ENCODE measurements at regions not wholly inside any gene's neighbourhood (a gene's known extent, or its start where the extent isn't known, plus 50 kb on each side); places are given as distances from the start of the nearest gene placed in this dataset.

DNA sequence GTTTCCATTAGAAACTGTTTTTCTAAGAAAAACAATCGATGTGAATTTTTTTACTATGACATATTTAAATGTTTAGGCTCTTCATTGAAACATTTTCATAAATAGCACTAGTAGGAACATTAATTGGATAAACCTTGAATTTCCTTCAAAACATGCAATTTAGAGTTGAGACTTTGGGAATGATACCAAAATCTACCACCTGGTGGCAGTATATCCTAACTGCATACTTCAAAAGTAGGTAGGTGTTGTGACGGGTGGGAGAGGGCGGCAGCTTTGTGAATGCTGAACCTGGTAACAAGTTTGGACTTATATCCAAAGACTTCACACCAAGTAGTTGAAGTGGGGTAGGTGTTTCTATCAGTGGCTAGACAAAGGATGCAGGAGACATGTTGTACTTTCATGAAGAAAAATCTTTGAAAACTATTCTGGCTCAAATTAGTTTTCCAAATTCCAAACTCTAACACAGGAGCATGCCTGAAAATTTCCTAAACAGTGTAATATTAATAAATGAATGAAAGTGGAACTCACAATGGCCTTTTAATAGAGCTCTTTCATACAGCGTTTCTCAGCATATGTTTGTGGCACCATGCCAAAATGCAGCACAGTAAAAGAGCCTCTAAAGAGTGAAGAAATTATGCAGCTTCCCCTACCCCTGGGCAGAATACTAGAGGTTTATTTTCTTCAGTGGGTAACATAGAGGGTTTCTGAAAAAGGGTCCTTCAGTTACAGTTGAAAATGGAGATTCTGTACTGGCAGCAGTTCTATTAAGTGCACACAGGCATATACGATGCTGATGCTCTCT is 201.0 kb upstream of the TPK1 start:
- no peaks in the 10 kb centered on the region for H3K4me1 Mint-ChIP-seq (ENCODE audit: low read depth)
- H3K9me3 Mint-ChIP-seq, result peaks cover 24% of the 10 kb centered on the region
- DNase-seq, result peak; percentile 8
- no peaks in the 10 kb centered on the region; the same call in 1 of the 2 replicates for H3K27me3 Mint-ChIP-seq (ENCODE audit: insufficient read depth)
- H3K4me3 Mint-ChIP-seq, result no peak overlapping the region
- TF ChIP-seq, protein P1, sequence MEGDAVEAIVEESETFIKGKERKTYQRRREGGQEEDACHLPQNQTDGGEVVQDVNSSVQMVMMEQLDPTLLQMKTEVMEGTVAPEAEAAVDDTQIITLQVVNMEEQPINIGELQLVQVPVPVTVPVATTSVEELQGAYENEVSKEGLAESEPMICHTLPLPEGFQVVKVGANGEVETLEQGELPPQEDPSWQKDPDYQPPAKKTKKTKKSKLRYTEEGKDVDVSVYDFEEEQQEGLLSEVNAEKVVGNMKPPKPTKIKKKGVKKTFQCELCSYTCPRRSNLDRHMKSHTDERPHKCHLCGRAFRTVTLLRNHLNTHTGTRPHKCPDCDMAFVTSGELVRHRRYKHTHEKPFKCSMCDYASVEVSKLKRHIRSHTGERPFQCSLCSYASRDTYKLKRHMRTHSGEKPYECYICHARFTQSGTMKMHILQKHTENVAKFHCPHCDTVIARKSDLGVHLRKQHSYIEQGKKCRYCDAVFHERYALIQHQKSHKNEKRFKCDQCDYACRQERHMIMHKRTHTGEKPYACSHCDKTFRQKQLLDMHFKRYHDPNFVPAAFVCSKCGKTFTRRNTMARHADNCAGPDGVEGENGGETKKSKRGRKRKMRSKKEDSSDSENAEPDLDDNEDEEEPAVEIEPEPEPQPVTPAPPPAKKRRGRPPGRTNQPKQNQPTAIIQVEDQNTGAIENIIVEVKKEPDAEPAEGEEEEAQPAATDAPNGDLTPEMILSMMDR (IDR thresholded peaks at IDR 0.05), result peak; percentile 86
- no peak overlapping the region for H3K27ac Mint-ChIP-seq
- H3K36me3 Mint-ChIP-seq (ENCODE audit: low read depth), result no peaks in the 10 kb centered on the region

GRCh38 chr7:145031162-145031561 is 195.3 kb upstream of the TPK1 start:
- no peak for DNase-seq
- no peak overlapping the region for H3K27ac Mint-ChIP-seq
- H3K4me1 Mint-ChIP-seq (ENCODE audit: low read depth), result no peaks in the 10 kb centered on the region
- H3K27me3 Mint-ChIP-seq (ENCODE audit: insufficient read depth), result no peaks in the 10 kb centered on the region
- TF ChIP-seq, protein P1 (IDR thresholded peaks at IDR 0.05), result no peak
- H3K9me3 Mint-ChIP-seq, result peaks cover 16% of the 10 kb centered on the region
- H3K4me3 Mint-ChIP-seq, result no peak overlapping the region
- no peaks in the 10 kb centered on the region for H3K36me3 Mint-ChIP-seq (ENCODE audit: low read depth)

DNA sequence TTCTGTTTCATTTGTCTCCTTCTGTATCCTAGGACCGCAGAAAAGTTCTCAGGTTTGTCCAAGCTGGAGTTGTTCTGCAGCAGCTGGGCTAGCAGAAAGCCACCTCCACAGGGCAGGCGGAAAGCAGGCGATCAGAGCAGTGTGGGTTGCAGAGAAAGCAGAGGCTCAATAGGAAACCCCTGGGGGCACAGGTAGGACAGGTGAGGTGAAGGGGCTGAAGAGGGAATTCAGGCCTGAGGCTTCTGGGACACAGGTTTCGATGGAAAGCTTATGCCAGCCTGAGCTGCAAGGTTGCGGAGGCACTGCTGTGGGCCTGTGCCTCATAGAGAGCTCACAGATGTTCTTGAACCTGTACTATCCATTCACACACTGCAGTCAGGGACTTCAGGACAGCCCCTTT is 194.9 kb upstream of the TPK1 start:
- no peak for DNase-seq
- Mint-ChIP-seq H3K4me3 (no peak overlapping the region), H3K4me1 (ENCODE audit: low read depth) (no peaks in the 10 kb centered on the region), H3K9me3 (peaks cover 16% of the 10 kb centered on the region), H3K27me3 (ENCODE audit: insufficient read depth) (no peaks in the 10 kb centered on the region), H3K36me3 (ENCODE audit: low read depth) (no peaks in the 10 kb centered on the region), H3K27ac (no peak overlapping the region)
- TF ChIP-seq, protein P1 (IDR thresholded peaks at IDR 0.05), result no peak

DNA sequence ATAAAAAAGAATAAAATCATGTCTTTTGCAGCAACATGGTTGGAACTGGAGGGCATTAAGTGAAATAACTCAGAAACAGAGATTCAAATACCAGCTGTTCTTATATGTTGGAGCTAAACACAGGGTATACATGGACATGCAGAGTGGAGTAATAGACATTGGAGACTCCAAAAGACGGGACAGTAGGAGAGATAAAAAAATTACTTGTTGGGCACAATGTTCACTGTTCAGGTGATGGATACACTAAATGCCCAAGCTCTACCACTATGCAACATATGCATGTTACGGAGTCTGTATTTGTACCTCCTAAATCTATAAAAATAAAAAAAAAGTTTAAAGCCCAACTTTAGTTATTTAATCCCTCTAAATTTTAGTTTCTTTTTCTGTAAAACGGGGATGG is 184.6 kb upstream of the TPK1 start:
- Mint-ChIP-seq H3K27ac (no peak overlapping the region), H3K4me3 (no peak overlapping the region), H3K9me3 (peaks cover 13% of the 10 kb centered on the region; the same call in 1 of the 2 replicates), H3K4me1 (ENCODE audit: low read depth) (no peaks in the 10 kb centered on the region), H3K27me3 (ENCODE audit: insufficient read depth) (no peaks in the 10 kb centered on the region), H3K36me3 (ENCODE audit: low read depth) (no peaks in the 10 kb centered on the region)
- TF ChIP-seq, protein P1 (IDR thresholded peaks at IDR 0.05), result no peak
- DNase-seq, result no peak

DNA sequence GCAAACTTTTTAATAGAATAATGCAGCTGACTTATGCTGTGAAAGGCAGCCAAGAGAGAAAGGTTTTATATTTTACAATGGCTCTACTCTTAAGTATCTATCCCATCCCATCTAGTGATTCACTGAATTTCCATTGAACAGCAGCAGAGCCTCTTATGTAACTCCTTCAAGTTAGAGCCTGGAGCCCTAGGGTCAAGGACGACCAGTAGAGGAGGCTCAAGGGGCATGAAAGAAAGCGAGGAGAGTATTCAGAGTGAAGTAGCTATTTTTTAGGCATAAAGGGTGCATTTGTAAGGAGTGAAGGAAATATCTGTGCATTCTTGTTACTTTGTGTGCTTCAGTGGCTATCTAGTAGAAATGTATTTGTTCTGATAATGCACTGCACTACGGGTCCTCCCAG is 180.2 kb upstream of the TPK1 start:
- no peak overlapping the region for H3K27ac Mint-ChIP-seq
- DNase-seq, result no peak
- no peaks in the 10 kb centered on the region for H3K36me3 Mint-ChIP-seq (ENCODE audit: low read depth)
- H3K9me3 Mint-ChIP-seq, result peaks cover 13% of the 10 kb centered on the region; the same call in 1 of the 2 replicates
- TF ChIP-seq, protein P1 (IDR thresholded peaks at IDR 0.05), result no peak
- H3K27me3 Mint-ChIP-seq (ENCODE audit: insufficient read depth), result no peaks in the 10 kb centered on the region
- no peaks in the 10 kb centered on the region for H3K4me1 Mint-ChIP-seq (ENCODE audit: low read depth)
- H3K4me3 Mint-ChIP-seq, result no peak overlapping the region

Measured in HFFc6 (cell line).